Lung (tissue), 11 donors: ENCODE measurements at regions not wholly inside any gene's neighbourhood (a gene's known extent, or its start where the extent isn't known, plus 50 kb on each side); places are given as distances from the start of the nearest gene placed in this dataset.

Experiments
- ATAC-seq: fragments of 200-7000 bp; cut with Tn5 transposase; one replicate; pipeline ENCODE4 v1.9.1; 2020; ENCODE audit warnings: moderate number of reproducible peaks; ENCODE audit not compliant: insufficient read depth, low FRiP score
- DNase-seq, 3 donors: peaks; one replicate each; pipeline ENCODE4 v3.0.0-alpha.2; 2013 to 2017
- H3K27ac ChIP-seq, 2 donors: one replicate each; pipeline ENCODE4 v1.5.1; 2013; ENCODE audit warnings: mild to moderate bottlenecking in 2 of 2, moderate library complexity in 2 of 2, control low read depth in 1 of 2, inconsistent platforms in 1 of 2, low read depth in 1 of 2, low read length in 1 of 2
- H3K27me3 ChIP-seq, 3 donors: one replicate each; pipeline ENCODE4 v1.5.1; 2013; ENCODE audit warnings: low read length in 2 of 3; ENCODE audit not compliant: control insufficient read depth in 3 of 3, insufficient read depth in 3 of 3
- H3K36me3 ChIP-seq, 4 donors: one replicate each; pipeline ENCODE4 v1.5.1; 2013; ENCODE audit warnings: low read length in 4 of 4, mild to moderate bottlenecking in 1 of 4, moderate library complexity in 1 of 4; ENCODE audit not compliant: control insufficient read depth in 4 of 4, insufficient read depth in 4 of 4
- H3K4me1 ChIP-seq, 5 donors: one replicate each; pipeline ENCODE4 v1.5.1; 2013; ENCODE audit warnings: low read length in 5 of 5, mild to moderate bottlenecking in 2 of 5, moderate library complexity in 1 of 5; ENCODE audit not compliant: control insufficient read depth in 5 of 5, insufficient read depth in 5 of 5
- H3K4me3 ChIP-seq: one replicate; pipeline ENCODE4 v1.5.1; 2013; ENCODE audit warnings: mild to moderate bottlenecking, control low read depth, moderate library complexity
- H3K9ac ChIP-seq, 2 donors: one replicate each; pipeline ENCODE4 v1.5.1; 2013; ENCODE audit warnings: low read length in 2 of 2, control low read depth in 1 of 2; ENCODE audit not compliant: insufficient read depth in 1 of 2
- H3K9me3 ChIP-seq, 4 donors: one replicate each; pipeline ENCODE4 v1.5.1; 2013; ENCODE audit warnings: low read length in 3 of 4, mild to moderate bottlenecking in 1 of 4, moderate library complexity in 1 of 4; ENCODE audit not compliant: control insufficient read depth in 4 of 4, insufficient read depth in 3 of 4
- WGBS, 2 donors: extraction: QIAGEN DNeasy Blood & Tissue Kit; methylation state at CpG; one replicate each; pipeline ENCODE4 v1.1.7; 2013; 5-methylcytosine and 5-hydroxymethylcytosine counted together
- TF ChIP-seq, protein P1 (sequence below): IDR thresholded peaks from 2 replicates; pipeline ENCODE4 v1.5.1; 2012; ENCODE audit warnings: mild to moderate bottlenecking; ENCODE audit errors: control extremely low read depth, extremely low read depth
- donor health status: control.
- donor health status: control.
- donor health status: Bipolar disorder and iron deficiency.
- donor health status: healthy.
- donor health status: DM: yes; HTN: yes; CAD: no.

DNA sequence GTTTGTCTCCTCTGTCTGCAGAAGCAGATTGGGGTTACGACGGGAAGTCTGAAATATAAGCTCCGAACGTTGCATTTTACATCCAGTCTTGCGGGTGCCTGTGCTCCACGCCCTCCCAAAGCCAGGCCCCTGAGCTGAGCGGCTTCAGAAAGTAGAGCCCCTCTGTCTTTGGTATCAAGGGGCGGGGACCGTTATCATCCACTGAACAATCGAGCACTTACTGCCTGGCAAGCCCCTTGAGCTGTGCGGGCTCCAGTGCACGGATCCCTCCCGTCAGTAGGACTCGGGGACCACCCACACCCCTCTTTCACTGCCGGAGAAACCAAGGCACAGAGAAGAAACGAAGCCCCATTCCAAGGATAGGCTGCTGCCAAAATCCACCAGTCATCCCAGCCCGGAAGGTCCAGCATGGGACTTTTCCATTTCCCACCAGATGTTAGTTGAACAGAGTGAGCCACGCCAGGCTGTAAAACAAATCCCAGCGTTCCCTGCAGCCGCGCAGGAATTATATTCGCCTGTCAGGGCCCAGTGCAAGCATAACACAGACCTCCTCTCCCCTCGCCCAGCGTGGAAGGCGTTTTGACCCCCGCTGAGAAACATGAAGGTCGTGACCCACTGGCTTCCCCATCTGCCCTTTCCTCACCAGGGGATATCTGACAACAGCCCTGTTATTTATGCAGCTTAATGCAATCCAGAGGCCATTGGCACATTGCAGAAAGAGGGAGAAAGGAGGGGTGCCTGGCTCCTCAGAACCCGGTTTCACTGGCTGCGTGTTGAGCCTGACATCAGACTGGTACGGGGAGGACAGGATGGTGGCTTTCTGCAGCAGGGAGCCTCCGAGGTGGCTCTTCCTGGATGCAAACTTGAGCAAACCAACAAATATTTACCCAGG is 212.2 kb upstream of the FOXF1 start:
- H3K36me3 ChIP-seq = no peaks in the 10 kb centered on the region
- peaks cover 0 to 77% (median 9%) of the 10 kb centered on the region in 5 donors for H3K4me1 ChIP-seq
- WGBS, 2 donors = 28 to 33% methylated on average over 31 of the region's 31 CpGs
- peak overlapping the region in 1 of 2 donors; percentile 39 for H3K27ac ChIP-seq
- DNase-seq (peak; percentile 40 to 67 (median 65)), ATAC-seq (no peak)
- TF ChIP-seq, protein P1, sequence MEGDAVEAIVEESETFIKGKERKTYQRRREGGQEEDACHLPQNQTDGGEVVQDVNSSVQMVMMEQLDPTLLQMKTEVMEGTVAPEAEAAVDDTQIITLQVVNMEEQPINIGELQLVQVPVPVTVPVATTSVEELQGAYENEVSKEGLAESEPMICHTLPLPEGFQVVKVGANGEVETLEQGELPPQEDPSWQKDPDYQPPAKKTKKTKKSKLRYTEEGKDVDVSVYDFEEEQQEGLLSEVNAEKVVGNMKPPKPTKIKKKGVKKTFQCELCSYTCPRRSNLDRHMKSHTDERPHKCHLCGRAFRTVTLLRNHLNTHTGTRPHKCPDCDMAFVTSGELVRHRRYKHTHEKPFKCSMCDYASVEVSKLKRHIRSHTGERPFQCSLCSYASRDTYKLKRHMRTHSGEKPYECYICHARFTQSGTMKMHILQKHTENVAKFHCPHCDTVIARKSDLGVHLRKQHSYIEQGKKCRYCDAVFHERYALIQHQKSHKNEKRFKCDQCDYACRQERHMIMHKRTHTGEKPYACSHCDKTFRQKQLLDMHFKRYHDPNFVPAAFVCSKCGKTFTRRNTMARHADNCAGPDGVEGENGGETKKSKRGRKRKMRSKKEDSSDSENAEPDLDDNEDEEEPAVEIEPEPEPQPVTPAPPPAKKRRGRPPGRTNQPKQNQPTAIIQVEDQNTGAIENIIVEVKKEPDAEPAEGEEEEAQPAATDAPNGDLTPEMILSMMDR = no peak
- peaks cover 0 to 3% (median 0%) of the 10 kb centered on the region in 4 donors for H3K9me3 ChIP-seq
- no peak overlapping the region for H3K9ac ChIP-seq
- H3K4me3 ChIP-seq = no peak overlapping the region
- H3K27me3 ChIP-seq = peaks cover 0 to 60% (median 5%) of the 10 kb centered on the region in 3 donors

GRCh38 chr16:86298758-86299134 is 211.6 kb upstream of the FOXF1 start:
- Histone ChIP-seq H3K27me3 (peaks cover 0 to 60% (median 5%) of the 10 kb centered on the region in 3 donors), H3K27ac (peak overlapping the region in 1 of 2 donors; percentile 26), H3K4me1 (peaks cover 0 to 75% (median 12%) of the 10 kb centered on the region in 5 donors), H3K4me3 (no peak overlapping the region), H3K9ac (no peak overlapping the region), H3K9me3 (peaks cover 0 to 3% (median 0%) of the 10 kb centered on the region in 4 donors), H3K36me3 (no peaks in the 10 kb centered on the region)
- ATAC-seq (no peak), DNase-seq (no peak)
- TF ChIP-seq, protein P1 = no peak
- WGBS, 2 donors = 42 to 52% methylated on average over 7 of the region's 7 CpGs

DNA sequence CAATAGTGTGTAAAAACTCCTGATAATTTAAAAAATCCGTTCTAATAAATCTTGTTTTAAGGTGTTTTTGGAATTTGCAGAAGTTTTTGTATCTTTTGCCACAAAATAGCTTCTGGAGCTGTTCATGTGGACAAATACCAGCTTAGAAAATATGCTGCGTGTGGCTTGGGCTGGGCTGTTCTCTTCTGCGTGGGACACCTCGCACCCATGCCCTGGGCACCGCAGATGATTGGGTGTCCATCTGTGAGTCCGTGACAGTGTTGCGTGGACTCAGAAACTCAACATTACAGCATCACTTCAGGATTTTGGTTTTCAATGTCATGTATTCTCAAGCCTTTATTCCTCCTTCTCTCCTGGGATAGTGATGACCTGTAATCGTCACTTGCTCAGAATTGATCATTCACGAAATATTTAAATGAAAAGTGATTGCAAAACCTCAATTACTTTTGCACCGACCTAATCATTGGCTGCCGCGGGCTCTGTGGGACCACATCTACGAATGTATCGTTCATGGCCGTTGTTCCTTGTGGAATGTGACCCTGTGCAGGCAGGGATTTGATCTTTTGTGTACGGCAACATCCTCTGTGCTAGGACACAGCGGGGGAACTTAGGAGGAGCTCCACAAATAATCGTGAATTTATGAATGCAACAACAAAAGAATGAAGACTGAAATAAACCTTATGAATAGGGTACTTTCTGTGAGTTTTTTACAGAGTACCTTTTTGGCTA is 210.3 kb upstream of the FOXF1 start:
- WGBS, 2 donors = 74 to 76% methylated on average over 18 of the region's 18 CpGs
- H3K27me3 ChIP-seq = peaks cover 0 to 57% (median 5%) of the 10 kb centered on the region in 3 donors
- no peaks in the 10 kb centered on the region for H3K36me3 ChIP-seq
- H3K9me3 ChIP-seq = peaks cover 0 to 2% (median 0%) of the 10 kb centered on the region in 4 donors
- H3K4me1 ChIP-seq = peaks cover 0 to 75% (median 20%) of the 10 kb centered on the region in 5 donors
- no peak overlapping the region for H3K4me3 ChIP-seq
- H3K9ac ChIP-seq = peak overlapping the region in 1 of 2 donors; percentile 7
- ATAC-seq (no peak), DNase-seq (no peak)
- TF ChIP-seq, protein P1 = no peak
- no peak overlapping the region for H3K27ac ChIP-seq
